Stomach (tissue), 8 donors: ENCODE measurements at regions not wholly inside any gene's neighbourhood (a gene's known extent, or its start where the extent isn't known, plus 50 kb on each side); places are given as distances from the start of the nearest gene placed in this dataset.

Experiments used
- DNase-seq, 2 donors: peaks; one replicate each; pipeline versions ENCODE4 v3.0.0 to v3.0.0-alpha.2; 2013 to 2019
- H3K27ac ChIP-seq, 5 donors: fragments of 200-600 bp in 4 of 5; sonication (generic) in 4 of 5; one replicate each; pipeline ENCODE4 v1.5.1; 2013 to 2019; ENCODE audit warnings: mild to moderate bottlenecking in 1 of 5, moderate library complexity in 1 of 5
- H3K27me3 ChIP-seq, 3 donors: fragments of 200-600 bp; sonication (generic); one replicate each; pipeline ENCODE4 v1.5.1; 2017 to 2019; ENCODE audit warnings: mixed run types in 1 of 3
- H3K36me3 ChIP-seq, 4 donors: fragments of 200-600 bp; sonication (generic); 1 replicate in 3 of 4; 2 replicates in 1 of 4; pipeline ENCODE4 v1.5.1; 2016 to 2019
- H3K4me1 ChIP-seq, 4 donors: fragments of 200-600 bp; sonication (generic); one replicate each; pipeline ENCODE4 v1.5.1; 2016 to 2019
- H3K4me3 ChIP-seq, 4 donors: fragments of 200-600 bp; sonication (generic) in 3 of 4; one replicate each; pipeline ENCODE4 v1.5.1; 2016 to 2019; ENCODE audit warnings: mild to moderate bottlenecking in 1 of 4
- H3K9me3 ChIP-seq, 4 donors: fragments of 200-600 bp; sonication (generic); one replicate each; pipeline ENCODE4 v1.5.1; 2016 to 2019
- CTCF ChIP-seq, 7 experiments: fragments of 450-650 bp in 4 of 7; fragments of 200-600 bp in 3 of 7; sonication (generic) in 3 of 7; IDR thresholded peaks; one replicate each; pipeline ENCODE4 v1.5.1; 2016 to 2019; ENCODE audit warnings: antibody characterized with exemption in 7 of 7, control low read depth in 2 of 7, mild to moderate bottlenecking in 1 of 7
- EP300 ChIP-seq: sonication (generic); formaldehyde crosslinking; IDR thresholded peaks from one replicate; pipeline ENCODE4 v1.6.1; 2017; ENCODE audit warnings: antibody characterized with exemption
- POLR2A ChIP-seq, 4 donors: fragments of 450-650 bp; IDR thresholded peaks; one replicate each; pipeline ENCODE4 v1.6.1; 2016; ENCODE audit warnings: antibody characterized with exemption in 4 of 4, control low read depth in 2 of 4, mild to moderate bottlenecking in 1 of 4, moderate library complexity in 1 of 4
- POLR2AphosphoS5 ChIP-seq, 3 donors: sonication (generic); formaldehyde crosslinking; IDR thresholded peaks; one replicate each; pipeline ENCODE4 v1.6.1; 2016; ENCODE audit warnings: antibody characterized with exemption in 3 of 3
- WGBS, 5 donors: extraction: QIAGEN DNeasy Blood & Tissue Kit in 3 of 5; methylation state at CpG; one replicate each; pipeline versions ENCODE4 v1.1.5 to v1.1.7; 2013 to 2018; 5-methylcytosine and 5-hydroxymethylcytosine counted together
- intact Hi-C: fragments of 100-400 bp; cut with DNase I; formaldehyde crosslinking; loops from one replicate; pipeline ENCODE4 v1.15.1; 2023; ENCODE audit warnings: low total_unique reads
- donor health status: healthy with polysubstance abuse.
- donor health status: Bipolar disorder and iron deficiency.
- donor health status: healthy.

GRCh38 chr3:43161684-43162229 is 55.9 kb upstream of the POMGNT2 start:
- Histone ChIP-seq H3K9me3 (peaks cover 0 to 17% (median 9%) of the 10 kb centered on the region in 4 donors), H3K27me3 (no peaks in the 10 kb centered on the region), H3K27ac (no peak overlapping the region), H3K4me3 (no peak overlapping the region), H3K4me1 (peaks cover 0 to 12% (median 5%) of the 10 kb centered on the region in 4 donors), H3K36me3 (no peaks in the 10 kb centered on the region)
- TF ChIP-seq EP300: no peak
- TF ChIP-seq POLR2AphosphoS5 (IDR thresholded peaks at IDR 0.05): no peak
- TF ChIP-seq POLR2A (IDR thresholded peaks at IDR 0.05): no peak
- no peak for TF ChIP-seq CTCF (IDR thresholded peaks at IDR 0.05)
- DNase-seq: no peak
- WGBS, 5 donors: 47 to 74% (median 66%) methylated on average over 5 of the region's 5 CpGs
- intact Hi-C loops: no loop called here

GRCh38 chr3:43160664-43161063 is 54.8 kb upstream of the POMGNT2 start:
- Histone ChIP-seq H3K9me3 (peaks cover 0 to 6% (median under 1%) of the 10 kb centered on the region in 4 donors), H3K27ac (no peak overlapping the region), H3K36me3 (no peaks in the 10 kb centered on the region), H3K4me1 (peaks cover 0 to 12% (median 5%) of the 10 kb centered on the region in 4 donors), H3K4me3 (no peak overlapping the region), H3K27me3 (no peaks in the 10 kb centered on the region)
- WGBS, 5 donors: 88 to 97% (median 91%) methylated on average over 1 of the region's 1 CpG
- intact Hi-C loops: no loop called here
- TF ChIP-seq CTCF (IDR thresholded peaks at IDR 0.05): no peak
- TF ChIP-seq POLR2AphosphoS5 (IDR thresholded peaks at IDR 0.05): no peak
- no peak for TF ChIP-seq POLR2A (IDR thresholded peaks at IDR 0.05)
- no peak for TF ChIP-seq EP300
- DNase-seq: no peak

GRCh38 chr3:43159876-43160255 is 54.0 kb upstream of the POMGNT2 start:
- Histone ChIP-seq H3K27ac (no peak overlapping the region), H3K27me3 (no peaks in the 10 kb centered on the region), H3K36me3 (no peaks in the 10 kb centered on the region), H3K4me3 (no peak overlapping the region), H3K9me3 (no peaks in the 10 kb centered on the region), H3K4me1 (peaks cover 0 to 12% (median 5%) of the 10 kb centered on the region in 4 donors)
- no peak for DNase-seq
- intact Hi-C loops: loop anchor here (10.0 kb wide), 1 partner anchor 215 kb away; no protein-coding TSS in a partner anchor
- WGBS, 5 donors: 79 to 94% (median 92%) methylated on average over 3 of the region's 3 CpGs
- TF ChIP-seq EP300 (no peak), CTCF (IDR thresholded peaks at IDR 0.05) (no peak), POLR2A (IDR thresholded peaks at IDR 0.05) (no peak), POLR2AphosphoS5 (IDR thresholded peaks at IDR 0.05) (no peak)

GRCh38 chr3:43159131-43159875 is 53.4 kb upstream of the POMGNT2 start:
- peaks cover 0 to 13% (median 5%) of the 10 kb centered on the region in 4 donors for H3K4me1 ChIP-seq
- H3K9me3 ChIP-seq: no peaks in the 10 kb centered on the region
- intact Hi-C loops: loop anchor here (10.0 kb wide), 1 partner anchor 215 kb away; no protein-coding TSS in a partner anchor
- no peak overlapping the region for H3K4me3 ChIP-seq
- no peak for TF ChIP-seq CTCF (IDR thresholded peaks at IDR 0.05)
- TF ChIP-seq POLR2AphosphoS5 (IDR thresholded peaks at IDR 0.05): no peak
- no peak for TF ChIP-seq POLR2A (IDR thresholded peaks at IDR 0.05)
- TF ChIP-seq EP300: no peak
- no peak for DNase-seq
- H3K27me3 ChIP-seq: no peaks in the 10 kb centered on the region
- no peaks in the 10 kb centered on the region for H3K36me3 ChIP-seq
- no peak overlapping the region for H3K27ac ChIP-seq
- WGBS, 5 donors: 73 to 85% (median 76%) methylated on average over 8 of the region's 8 CpGs
